Activated T-helper 2 cell treated with anti-CD3 and anti-CD28 coated beads, Interferon-gamma antibody, Interleukin-2, Interleukin-4, amounts not matched to agents 10 μg/mL and 5 μg/mL and 100 μg/mL, durations not matched to agents 14 hours and 24 hours and 36 hours (primary cell): ENCODE measurements at regions not wholly inside any gene's neighbourhood (a gene's known extent, or its start where the extent isn't known, plus 50 kb on each side); places are given as distances from the start of the nearest gene placed in this dataset.
"Not testable (repeated sequence)": the region's sequence is repeated elsewhere in the genome, so short reads cannot be mapped to it uniquely, and the experiment has no call there.

Experiments used
- DNase-seq: peaks from one replicate; pipeline ENCODE4 v3.0.0; 2021; ENCODE audit warnings: low spot score
- H3K27ac Mint-ChIP-seq: one replicate; pipeline ENCODE4 v1.8.0; 2021; ENCODE audit warnings: mixed read lengths
- H3K27me3 Mint-ChIP-seq: one replicate; pipeline ENCODE4 v1.8.0; 2021; ENCODE audit warnings: low read depth, mixed read lengths
- H3K36me3 Mint-ChIP-seq: one replicate; pipeline ENCODE4 v1.8.0; 2021; ENCODE audit warnings: low read depth, mixed read lengths
- H3K4me1 Mint-ChIP-seq: one replicate; pipeline ENCODE4 v1.8.0; 2021; ENCODE audit warnings: low read depth, mixed read lengths
- H3K4me3 Mint-ChIP-seq: one replicate; pipeline ENCODE4 v1.8.0; 2021; ENCODE audit warnings: low read depth, mild to moderate bottlenecking, moderate library complexity, mixed read lengths
- H3K9me3 Mint-ChIP-seq: one replicate; pipeline ENCODE4 v1.8.0; 2021; ENCODE audit warnings: mixed read lengths
- intact Hi-C: fragments of 100-400 bp; cut with micrococcal nuclease; formaldehyde crosslinking; loops from one replicate; pipeline ENCODE4 v1.15.1; 2023

DNA sequence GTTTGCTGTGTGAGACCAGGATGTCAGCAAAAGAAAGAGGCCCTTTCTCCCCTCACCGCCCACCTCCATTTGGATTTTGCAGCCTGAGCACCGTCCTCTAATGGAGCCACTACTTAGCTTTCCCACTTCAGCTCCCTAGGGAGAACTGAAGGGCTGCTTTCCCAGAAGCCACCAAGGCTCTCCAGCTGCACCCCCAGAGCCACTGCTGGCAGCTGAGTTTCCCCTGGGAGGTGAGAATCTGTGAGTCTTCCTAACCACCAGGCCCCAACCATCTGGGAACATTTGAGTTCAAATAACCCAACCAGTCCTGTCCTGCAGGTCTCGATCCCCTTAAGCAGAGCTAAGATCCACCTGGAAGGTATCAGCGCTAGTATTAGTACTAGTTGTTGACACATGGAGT is 173.1 kb upstream of the USP9X start:
- no peaks in the 10 kb centered on the region for H3K36me3 Mint-ChIP-seq
- no peaks in the 10 kb centered on the region for H3K27me3 Mint-ChIP-seq
- intact Hi-C loops, result no loop called here
- H3K9me3 Mint-ChIP-seq, result no peaks in the 10 kb centered on the region
- H3K4me1 Mint-ChIP-seq, result no peaks in the 10 kb centered on the region
- H3K4me3 Mint-ChIP-seq, result no peak overlapping the region
- DNase-seq, result no peak
- no peak overlapping the region for H3K27ac Mint-ChIP-seq

DNA sequence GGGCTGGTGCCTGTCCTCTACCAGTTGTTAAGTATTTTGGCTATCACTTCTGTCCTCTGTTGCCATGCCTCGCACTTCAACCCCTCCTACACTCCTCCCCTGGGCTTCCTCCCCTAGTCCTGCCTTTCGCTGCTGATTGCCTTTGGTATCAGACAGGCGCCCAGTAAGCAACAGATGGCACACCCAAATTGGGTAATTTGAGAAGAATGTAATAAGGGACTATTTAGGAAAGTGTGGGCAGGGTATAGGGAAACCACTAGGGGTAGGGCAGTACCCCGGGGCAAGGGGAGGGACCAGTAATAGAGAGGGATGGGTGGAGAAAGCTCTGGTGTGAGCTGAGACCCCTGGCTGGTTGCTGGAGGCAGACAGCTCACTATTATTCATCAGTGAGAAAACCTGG is 172.7 kb upstream of the USP9X start:
- Mint-ChIP-seq H3K4me3 (no peak overlapping the region), H3K9me3 (no peaks in the 10 kb centered on the region), H3K27me3 (no peaks in the 10 kb centered on the region), H3K27ac (no peak overlapping the region), H3K4me1 (no peaks in the 10 kb centered on the region), H3K36me3 (no peaks in the 10 kb centered on the region)
- DNase-seq, result no peak
- intact Hi-C loops, result no loop called here

DNA sequence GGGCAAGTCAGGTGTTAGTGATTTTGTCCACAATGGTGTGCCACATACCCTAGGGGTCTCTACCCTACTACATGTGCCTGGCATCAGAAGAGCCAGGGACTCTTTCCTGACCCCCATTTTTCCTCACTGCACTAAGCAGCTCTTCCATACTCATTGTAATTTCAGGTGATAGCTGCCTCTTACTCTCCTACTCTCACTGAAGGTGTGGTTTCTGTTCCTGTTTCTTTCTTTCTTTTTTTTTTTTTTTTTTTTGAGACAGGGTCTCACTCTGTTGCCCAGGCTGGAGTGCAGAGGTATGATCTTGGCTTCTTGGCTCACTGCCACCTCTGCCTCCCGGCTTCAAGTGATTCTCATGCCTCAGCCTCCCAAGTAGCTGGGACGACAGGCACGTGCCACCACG is 164.9 kb upstream of the USP9X start:
- Mint-ChIP-seq H3K27ac (no peak overlapping the region), H3K27me3 (no peaks in the 10 kb centered on the region), H3K4me1 (no peaks in the 10 kb centered on the region), H3K9me3 (peaks cover 15% of the 10 kb centered on the region), H3K4me3 (no peak overlapping the region), H3K36me3 (no peaks in the 10 kb centered on the region)
- DNase-seq, result no peak
- intact Hi-C loops, result no loop called here

DNA sequence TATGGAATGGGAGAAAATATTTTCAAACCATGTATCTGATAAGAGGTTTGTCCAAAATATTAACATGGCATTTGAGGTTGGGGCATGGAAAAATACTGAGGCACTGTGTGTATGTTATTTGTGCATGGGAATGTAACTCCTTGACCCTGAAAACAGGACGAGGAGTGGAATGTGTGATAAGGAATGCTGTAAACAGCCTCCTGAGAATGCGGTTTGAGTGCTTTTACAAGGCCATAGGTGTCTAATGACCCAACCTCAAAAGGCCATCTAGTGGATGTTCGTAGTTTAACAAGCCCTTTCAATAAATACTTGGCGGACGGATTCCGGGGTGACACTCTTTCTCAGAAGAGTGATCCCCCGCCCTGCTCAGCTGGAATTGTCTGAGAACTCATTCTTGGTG is 162.9 kb upstream of the USP9X start:
- no peak for DNase-seq
- Mint-ChIP-seq H3K9me3 (peaks cover 15% of the 10 kb centered on the region), H3K4me1 (no peaks in the 10 kb centered on the region), H3K4me3 (no peak overlapping the region), H3K27me3 (no peaks in the 10 kb centered on the region), H3K27ac (no peak overlapping the region), H3K36me3 (no peaks in the 10 kb centered on the region)
- intact Hi-C loops, result no loop called here

DNA sequence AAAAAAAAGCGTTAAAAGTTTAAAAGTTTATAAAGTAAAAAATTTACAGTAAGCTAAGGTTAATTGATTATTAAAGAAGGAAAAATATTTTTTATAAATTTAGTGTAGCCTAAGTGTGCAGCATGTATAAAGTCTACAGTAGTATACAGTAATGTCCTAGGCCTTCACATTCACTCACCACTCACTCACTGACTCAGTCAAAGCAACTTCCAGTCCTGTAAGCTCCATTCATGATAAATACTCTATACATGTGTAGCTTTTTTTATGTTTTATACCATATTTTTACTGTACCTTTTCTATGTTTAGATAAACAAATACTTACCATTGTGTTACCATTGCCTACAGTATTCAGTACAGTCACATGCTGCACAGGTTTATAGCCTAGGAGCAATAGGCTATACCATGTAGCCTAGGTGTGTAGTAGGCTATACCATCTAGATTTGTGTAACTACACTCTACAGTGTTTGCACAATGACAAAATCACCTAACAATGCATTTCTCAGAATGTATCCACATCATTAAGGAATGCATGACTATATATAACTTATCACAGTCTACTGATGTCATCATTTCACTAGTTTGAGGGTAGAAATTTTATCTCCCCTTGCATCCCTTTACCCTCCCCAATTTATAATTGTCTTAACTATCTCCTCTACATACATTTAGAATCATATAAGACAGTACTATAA is 158.4 kb upstream of the USP9X start:
- H3K27me3 Mint-ChIP-seq, H3K36me3 Mint-ChIP-seq, intact Hi-C loops, H3K27ac Mint-ChIP-seq, H3K4me1 Mint-ChIP-seq, DNase-seq, H3K4me3 Mint-ChIP-seq: not testable (repeated sequence)
- peaks cover 22% of the 10 kb centered on the region for H3K9me3 Mint-ChIP-seq

DNA sequence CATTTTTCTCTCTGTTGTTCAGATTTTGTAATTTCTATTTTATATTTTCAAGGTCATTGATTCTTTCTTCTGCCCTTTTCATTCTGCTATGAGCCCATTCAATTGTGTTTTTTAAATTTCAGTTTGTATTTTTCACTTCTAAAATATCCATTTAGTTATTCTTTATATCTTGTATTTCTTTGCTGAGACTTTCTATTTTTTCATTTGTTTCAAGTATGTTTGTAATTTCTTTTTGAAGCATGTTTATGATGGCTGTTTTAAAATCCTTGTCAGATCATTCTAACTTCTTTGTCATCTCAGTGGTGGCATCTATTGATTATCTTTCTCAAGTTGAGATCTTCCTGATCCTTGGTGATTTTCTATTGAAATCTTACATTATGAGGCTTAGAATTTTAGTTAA is 157.2 kb upstream of the USP9X start:
- no peaks in the 10 kb centered on the region for H3K27me3 Mint-ChIP-seq
- peaks cover 14% of the 10 kb centered on the region for H3K9me3 Mint-ChIP-seq
- no peak for DNase-seq

DNA sequence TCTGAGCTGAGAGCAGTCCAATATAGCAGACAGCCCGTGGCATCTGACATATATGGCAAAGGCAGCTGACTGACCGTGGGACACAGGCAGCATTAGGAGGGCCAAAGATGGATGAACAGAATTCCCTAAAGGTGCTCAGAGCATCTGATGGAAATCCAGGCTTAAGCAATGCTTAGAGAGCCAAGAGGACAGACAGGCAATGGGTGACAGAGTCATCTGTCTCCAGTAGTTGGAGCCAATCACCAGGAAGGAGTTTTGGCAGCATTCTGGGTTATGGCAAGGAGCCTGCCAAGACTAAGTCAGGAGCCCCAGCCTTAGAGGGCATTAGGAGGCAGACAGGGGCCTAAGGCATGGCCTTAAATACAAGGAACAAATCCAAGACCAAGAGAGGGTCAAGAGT is 153.3 kb upstream of the USP9X start:
- Mint-ChIP-seq H3K9me3 (peaks cover 14% of the 10 kb centered on the region), H3K4me1 (peaks cover 17% of the 10 kb centered on the region), H3K4me3 (no peak overlapping the region), H3K27me3 (no peaks in the 10 kb centered on the region), H3K27ac (peak overlapping the region; percentile 46), H3K36me3 (no peaks in the 10 kb centered on the region)
- intact Hi-C loops, result loop anchor here (2.0 to 10.0 kb wide), 4 partner anchors 80 to 583 kb away; partner anchors contain the start of gene USP9X
- DNase-seq, result no peak

More for the DNA sequence above, 157.2 kb upstream of the USP9X start:
- H3K27ac Mint-ChIP-seq, result no peak overlapping the region
- no peaks in the 10 kb centered on the region for H3K36me3 Mint-ChIP-seq
- intact Hi-C loops, result no loop called here
- H3K4me1 Mint-ChIP-seq, result peaks cover 7% of the 10 kb centered on the region
- H3K4me3 Mint-ChIP-seq, result no peak overlapping the region

DNA sequence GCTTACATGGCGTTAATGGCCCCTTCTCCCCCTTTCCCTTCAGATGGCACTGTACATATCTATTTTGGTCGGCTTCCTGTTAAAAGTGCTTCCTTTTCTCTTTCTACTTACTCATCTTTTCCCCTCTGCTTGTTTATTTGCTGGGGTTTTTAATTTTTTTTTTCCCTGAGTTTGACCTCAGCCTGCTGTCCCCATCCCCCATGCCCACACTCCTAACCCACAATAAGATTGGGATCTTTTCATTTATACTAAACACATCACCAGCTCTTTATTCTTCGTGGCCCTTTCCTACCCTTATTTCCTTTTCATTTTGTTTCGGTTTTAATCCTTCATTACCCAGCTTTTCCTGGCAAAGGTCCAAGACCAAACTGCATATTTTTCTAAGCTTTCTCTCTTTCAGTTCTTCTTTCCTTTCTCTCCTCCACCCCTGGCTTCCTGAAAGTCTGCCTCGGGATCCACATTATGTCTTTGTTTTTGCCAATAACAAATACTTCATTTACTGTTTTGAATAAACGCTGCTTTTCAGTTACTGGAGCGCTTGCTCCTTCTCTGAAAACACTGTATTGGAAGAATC is 152.0 kb upstream of the USP9X start:
- Mint-ChIP-seq H3K9me3 (peaks cover 5% of the 10 kb centered on the region), H3K27ac (peak overlapping the region; percentile 90), H3K4me3 (peak overlapping the region; percentile 54), H3K4me1 (peaks cover 17% of the 10 kb centered on the region), H3K27me3 (no peaks in the 10 kb centered on the region), H3K36me3 (no peaks in the 10 kb centered on the region)
- intact Hi-C loops, result loop anchor here (1.0 to 10.0 kb wide), 5 partner anchors 20 to 582 kb away; partner anchors contain the start of gene USP9X
- peak; percentile 12 for DNase-seq

DNA sequence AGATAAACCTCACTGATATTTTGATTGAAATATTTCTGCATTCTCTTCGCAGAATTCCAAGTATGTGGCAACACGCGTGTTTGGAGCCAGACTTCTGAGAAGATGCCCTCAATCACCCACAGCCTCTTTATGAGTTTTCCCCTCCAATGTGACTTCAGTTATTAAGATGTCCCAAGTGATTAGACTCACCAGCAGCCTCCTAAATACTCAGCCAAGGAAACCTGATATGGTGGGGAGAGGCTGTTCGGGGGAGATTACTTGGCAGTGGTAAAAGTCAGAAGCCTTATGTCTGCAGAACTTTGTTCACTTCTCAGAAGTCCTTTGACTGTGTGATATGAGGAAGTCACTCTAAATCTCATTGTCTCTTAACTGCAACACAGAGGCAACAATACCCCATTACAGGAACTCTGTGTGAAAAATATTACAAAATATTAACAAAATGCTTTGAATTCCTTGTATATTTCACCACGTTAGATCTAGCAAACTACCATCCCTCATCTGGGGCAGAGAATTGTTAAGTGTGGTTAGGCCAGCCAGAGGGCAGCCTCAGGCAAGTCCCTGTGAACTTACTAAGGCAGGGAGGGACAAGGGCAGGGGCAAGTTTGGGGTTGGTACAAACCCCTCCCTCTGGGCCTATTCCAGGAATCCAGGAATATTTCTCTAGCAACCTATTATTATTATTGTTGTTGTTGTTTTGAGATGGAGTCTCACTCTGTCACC is 151.4 kb upstream of the USP9X start:
- Mint-ChIP-seq H3K9me3 (no peaks in the 10 kb centered on the region), H3K27ac (peak overlapping the region; percentile 90), H3K4me1 (peaks cover 17% of the 10 kb centered on the region), H3K36me3 (no peaks in the 10 kb centered on the region), H3K27me3 (no peaks in the 10 kb centered on the region), H3K4me3 (peak overlapping the region; percentile 54)
- DNase-seq, result no peak
- intact Hi-C loops, result loop anchor here (1.0 to 10.0 kb wide), 5 partner anchors 19 to 581 kb away; partner anchors contain the start of gene USP9X

DNA sequence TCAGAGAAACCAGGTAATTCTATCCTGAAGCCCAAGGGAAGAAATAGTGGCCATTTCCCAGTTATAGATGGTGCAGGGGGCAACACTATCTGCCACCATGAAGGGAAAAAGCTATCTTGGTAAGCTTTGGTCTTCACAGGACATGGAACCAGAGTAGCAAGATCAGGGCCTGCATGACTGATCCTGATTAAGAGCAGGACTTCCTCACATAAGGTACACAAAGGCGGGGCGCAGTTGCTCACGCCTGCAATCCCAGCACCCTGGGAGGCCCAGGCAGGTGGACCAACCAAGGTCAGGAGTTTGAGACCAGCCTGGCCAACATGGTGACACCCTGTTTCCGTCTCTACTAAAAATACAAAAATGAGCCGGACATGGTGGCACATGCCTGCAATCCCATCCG is 148.4 kb upstream of the USP9X start:
- H3K36me3 Mint-ChIP-seq, result no peaks in the 10 kb centered on the region
- no peak for DNase-seq
- intact Hi-C loops, result loop anchor here (10.0 kb wide), 1 partner anchor 578 kb away; no protein-coding TSS in a partner anchor
- no peaks in the 10 kb centered on the region for H3K27me3 Mint-ChIP-seq
- H3K9me3 Mint-ChIP-seq, result no peaks in the 10 kb centered on the region
- H3K4me3 Mint-ChIP-seq, result no peak overlapping the region
- H3K4me1 Mint-ChIP-seq, result peaks cover 16% of the 10 kb centered on the region
- H3K27ac Mint-ChIP-seq, result no peak overlapping the region

DNA sequence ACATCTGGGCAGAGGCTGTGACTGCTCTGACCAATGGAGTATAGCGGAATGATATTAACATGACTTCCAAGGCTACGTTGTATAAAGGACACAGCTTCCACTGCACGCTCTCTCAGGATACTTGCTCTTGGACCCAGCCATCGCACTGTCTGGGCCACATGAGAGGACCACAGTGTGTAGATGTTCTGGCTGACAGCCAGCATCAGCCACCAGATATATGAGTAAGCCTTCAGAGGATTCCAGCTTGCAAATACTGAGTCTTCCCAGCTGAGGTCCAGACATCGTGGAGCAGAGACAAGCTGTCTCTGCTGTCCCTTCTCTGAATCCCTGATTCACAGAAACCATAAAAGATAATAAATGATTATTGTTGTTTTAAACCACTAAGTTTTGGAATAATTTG is 146.8 kb upstream of the USP9X start:
- DNase-seq, result no peak
- Mint-ChIP-seq H3K36me3 (no peaks in the 10 kb centered on the region), H3K27ac (no peak overlapping the region), H3K4me1 (peaks cover 7% of the 10 kb centered on the region), H3K9me3 (no peaks in the 10 kb centered on the region), H3K4me3 (no peak overlapping the region), H3K27me3 (no peaks in the 10 kb centered on the region)
- intact Hi-C loops, result loop anchor here (10.0 kb wide), 1 partner anchor 576 kb away; no protein-coding TSS in a partner anchor

DNA sequence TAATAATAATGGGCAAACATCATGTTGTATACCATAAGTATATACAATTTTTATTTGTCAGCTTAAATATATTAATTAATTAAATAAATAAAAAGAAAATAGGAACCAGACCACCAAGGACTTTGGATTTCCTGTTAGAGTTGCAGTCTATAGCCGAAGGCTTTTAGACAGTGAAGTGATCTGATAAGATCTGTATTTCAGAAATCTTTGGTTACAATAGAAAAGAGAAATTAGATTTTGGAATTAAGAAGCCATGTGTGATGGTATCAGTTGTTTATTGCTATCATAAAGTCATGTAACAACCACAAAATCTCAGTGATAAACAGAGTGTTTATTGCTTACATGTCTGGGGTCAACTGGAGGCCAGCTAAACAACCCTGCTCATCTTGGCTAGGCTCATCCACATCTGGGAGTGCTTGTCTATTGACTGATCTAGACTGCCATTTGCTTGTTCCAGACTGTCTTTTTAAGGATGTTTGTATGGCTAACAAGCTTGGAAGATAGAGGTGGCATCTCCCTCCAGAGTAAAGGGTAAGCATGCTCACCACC is 142.1 kb upstream of the USP9X start:
- H3K4me3 Mint-ChIP-seq, result no peak overlapping the region
- H3K27me3 Mint-ChIP-seq, result no peaks in the 10 kb centered on the region
- peaks cover 3% of the 10 kb centered on the region for H3K4me1 Mint-ChIP-seq
- no peak overlapping the region for H3K27ac Mint-ChIP-seq
- no peaks in the 10 kb centered on the region for H3K36me3 Mint-ChIP-seq
- DNase-seq, result no peak
- no peaks in the 10 kb centered on the region for H3K9me3 Mint-ChIP-seq
- intact Hi-C loops, result no loop called here

DNA sequence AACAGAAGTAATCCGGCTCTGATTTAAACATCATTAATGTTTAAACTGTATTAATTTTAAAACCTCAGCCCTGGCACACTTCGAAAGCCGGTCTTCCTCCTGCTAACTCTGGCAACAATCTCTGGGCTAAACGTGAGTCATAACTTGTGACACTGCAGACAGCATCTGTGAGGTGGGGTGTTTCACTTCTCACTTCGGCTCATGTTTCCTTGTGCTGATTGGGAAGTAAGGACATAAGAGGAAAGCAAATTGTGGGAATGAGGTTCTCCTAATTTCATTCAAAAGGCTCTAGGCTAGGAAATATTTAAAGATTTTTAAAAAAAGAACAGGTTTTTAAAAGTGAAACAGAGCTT is 139.9 kb upstream of the USP9X start:
- no peak overlapping the region for H3K27ac Mint-ChIP-seq
- no peaks in the 10 kb centered on the region for H3K27me3 Mint-ChIP-seq
- intact Hi-C loops, result no loop called here
- H3K4me3 Mint-ChIP-seq, result no peak overlapping the region
- DNase-seq, result no peak
- H3K4me1 Mint-ChIP-seq, result peaks cover 3% of the 10 kb centered on the region
- no peaks in the 10 kb centered on the region for H3K9me3 Mint-ChIP-seq
- no peaks in the 10 kb centered on the region for H3K36me3 Mint-ChIP-seq
